ENCODE measurements at regions not wholly inside any gene's neighbourhood (a gene's known extent, or its start where the extent isn't known, plus 50 kb on each side); places are given as distances from the start of the nearest gene placed in this dataset.

DNA sequence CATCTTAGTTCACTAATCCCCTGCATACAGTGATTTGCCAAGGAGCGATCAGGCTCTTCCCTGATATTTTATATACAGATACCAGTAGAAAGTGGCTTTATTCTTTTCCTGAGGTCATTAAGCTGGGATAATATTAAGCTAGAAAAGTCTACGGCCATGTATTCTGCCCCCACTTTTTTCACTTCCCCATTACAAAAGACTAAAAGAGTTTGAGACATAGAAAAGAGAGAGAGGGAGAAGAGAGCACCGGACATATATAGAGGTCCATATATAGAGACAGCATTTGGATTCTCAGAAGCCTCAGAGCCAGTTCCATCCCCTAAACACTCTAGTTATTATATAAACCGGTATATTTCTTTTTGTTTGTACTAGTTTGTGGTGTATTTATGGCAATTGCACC lies 166.5 kb upstream of the ANKFN1 start:
- no peak for DNase-seq
- intact Hi-C loops (cut with DNase I; ENCODE audit: low total_unique reads), result no loop called here
- Histone ChIP-seq H3K27me3 (replicated peaks in 1 of 7) (peaks cover 0 to 20% (median 0%) of the 10 kb centered on the region in 7 donors), H3K27ac (no peak overlapping the region), H3K4me3 (no peak overlapping the region), H3K9me3 (no peaks in the 10 kb centered on the region), H3K36me3 (no peaks in the 10 kb centered on the region), H3K4me1 (no peaks in the 10 kb centered on the region)
- 72 to 88% (median 80%) methylated on average over 4 of the region's 4 CpGs for WGBS, 5 donors
- TF ChIP-seq POLR2AphosphoS5 (IDR thresholded peaks at IDR 0.05), result no peak
- TF ChIP-seq POLR2A (IDR thresholded peaks at IDR 0.05), result no peak
- TF ChIP-seq, protein P1, sequence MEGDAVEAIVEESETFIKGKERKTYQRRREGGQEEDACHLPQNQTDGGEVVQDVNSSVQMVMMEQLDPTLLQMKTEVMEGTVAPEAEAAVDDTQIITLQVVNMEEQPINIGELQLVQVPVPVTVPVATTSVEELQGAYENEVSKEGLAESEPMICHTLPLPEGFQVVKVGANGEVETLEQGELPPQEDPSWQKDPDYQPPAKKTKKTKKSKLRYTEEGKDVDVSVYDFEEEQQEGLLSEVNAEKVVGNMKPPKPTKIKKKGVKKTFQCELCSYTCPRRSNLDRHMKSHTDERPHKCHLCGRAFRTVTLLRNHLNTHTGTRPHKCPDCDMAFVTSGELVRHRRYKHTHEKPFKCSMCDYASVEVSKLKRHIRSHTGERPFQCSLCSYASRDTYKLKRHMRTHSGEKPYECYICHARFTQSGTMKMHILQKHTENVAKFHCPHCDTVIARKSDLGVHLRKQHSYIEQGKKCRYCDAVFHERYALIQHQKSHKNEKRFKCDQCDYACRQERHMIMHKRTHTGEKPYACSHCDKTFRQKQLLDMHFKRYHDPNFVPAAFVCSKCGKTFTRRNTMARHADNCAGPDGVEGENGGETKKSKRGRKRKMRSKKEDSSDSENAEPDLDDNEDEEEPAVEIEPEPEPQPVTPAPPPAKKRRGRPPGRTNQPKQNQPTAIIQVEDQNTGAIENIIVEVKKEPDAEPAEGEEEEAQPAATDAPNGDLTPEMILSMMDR (IDR thresholded peaks at IDR 0.05 in 8 of 11, conservative IDR thresholded peaks at IDR 0.05 in 3 of 11), result no peak

DNA sequence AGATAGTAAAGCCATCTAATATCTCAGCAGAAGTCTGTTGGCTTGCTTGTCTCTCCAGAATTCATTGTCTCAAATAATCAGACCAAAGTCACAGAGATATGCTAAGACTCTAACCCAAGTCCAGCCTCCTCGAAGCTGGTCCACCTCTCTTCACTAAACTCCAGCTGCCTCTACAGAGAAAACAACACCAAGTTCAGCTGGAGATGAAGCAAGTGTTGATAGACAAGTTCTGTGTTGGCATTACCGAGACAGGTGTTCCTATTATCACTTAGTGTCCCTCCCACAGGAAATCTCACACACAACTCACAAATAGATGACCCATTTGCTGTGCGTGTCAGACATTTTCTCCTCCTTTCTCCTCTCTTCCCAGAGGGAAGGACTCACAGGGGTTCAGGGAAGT lies 164.4 kb upstream of the ANKFN1 start:
- Histone ChIP-seq H3K4me3 (no peak overlapping the region), H3K9me3 (peaks cover 0 to 19% (median 9%) of the 10 kb centered on the region in 8 donors), H3K27ac (no peak overlapping the region), H3K27me3 (replicated peaks in 1 of 7) (peaks cover 0 to 21% (median 0%) of the 10 kb centered on the region in 7 donors), H3K36me3 (no peaks in the 10 kb centered on the region), H3K4me1 (no peaks in the 10 kb centered on the region)
- DNase-seq, result no peak
- 66 to 80% (median 72%) methylated on average over 3 of the region's 3 CpGs for WGBS, 5 donors
- TF ChIP-seq POLR2A (IDR thresholded peaks at IDR 0.05) (no peak), POLR2AphosphoS5 (IDR thresholded peaks at IDR 0.05) (no peak)
- TF ChIP-seq, protein P1 (IDR thresholded peaks at IDR 0.05 in 8 of 11, conservative IDR thresholded peaks at IDR 0.05 in 3 of 11), result no peak
- intact Hi-C loops (cut with DNase I; ENCODE audit: low total_unique reads), result no loop called here

DNA sequence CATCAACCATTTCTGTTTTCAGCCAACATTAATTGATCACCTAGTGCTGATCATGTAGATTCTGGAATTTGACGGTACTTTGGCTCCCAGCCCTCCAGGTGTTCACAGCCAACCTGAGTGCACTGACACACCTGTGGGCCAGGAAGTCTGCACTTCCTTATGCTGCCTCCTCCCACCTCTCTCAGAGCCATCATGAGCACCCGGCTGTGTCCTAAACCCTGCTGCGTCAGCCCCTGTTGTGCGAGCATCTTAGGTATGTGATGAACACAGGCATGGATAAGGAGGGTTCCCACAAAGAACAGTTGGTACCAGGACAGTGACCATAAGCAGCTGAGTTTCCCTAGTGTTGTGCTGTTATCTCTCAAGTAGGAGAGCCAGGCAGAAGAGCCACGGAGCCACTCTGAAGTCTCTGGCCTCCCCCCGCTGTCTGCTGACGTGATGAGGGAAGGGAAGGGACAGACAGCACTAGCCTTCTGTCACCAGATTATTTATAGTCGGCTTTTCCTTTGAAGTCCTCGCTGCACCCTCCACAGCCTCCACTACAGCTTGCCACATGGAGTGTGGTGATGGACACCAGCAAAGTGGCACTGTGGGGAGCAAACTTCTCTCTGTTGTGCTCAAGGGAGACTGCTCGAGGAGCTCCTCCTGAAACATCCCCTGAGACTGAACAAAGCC lies 162.8 kb upstream of the ANKFN1 start:
- Histone ChIP-seq H3K27me3 (replicated peaks in 1 of 7) (peaks cover 0 to 21% (median 0%) of the 10 kb centered on the region in 7 donors), H3K9me3 (peaks cover 0 to 21% (median 9%) of the 10 kb centered on the region in 8 donors), H3K36me3 (no peaks in the 10 kb centered on the region), H3K4me1 (no peaks in the 10 kb centered on the region), H3K4me3 (no peak overlapping the region), H3K27ac (no peak overlapping the region)
- no peak for TF ChIP-seq POLR2AphosphoS5 (IDR thresholded peaks at IDR 0.05)
- no peak for TF ChIP-seq POLR2A (IDR thresholded peaks at IDR 0.05)
- TF ChIP-seq, protein P1 (IDR thresholded peaks at IDR 0.05 in 8 of 11, conservative IDR thresholded peaks at IDR 0.05 in 3 of 11), result no peak
- WGBS, 5 donors, result 27 to 50% (median 37%) methylated on average over 10 of the region's 10 CpGs
- no peak for DNase-seq
- intact Hi-C loops (cut with DNase I; ENCODE audit: low total_unique reads), result no loop called here

DNA sequence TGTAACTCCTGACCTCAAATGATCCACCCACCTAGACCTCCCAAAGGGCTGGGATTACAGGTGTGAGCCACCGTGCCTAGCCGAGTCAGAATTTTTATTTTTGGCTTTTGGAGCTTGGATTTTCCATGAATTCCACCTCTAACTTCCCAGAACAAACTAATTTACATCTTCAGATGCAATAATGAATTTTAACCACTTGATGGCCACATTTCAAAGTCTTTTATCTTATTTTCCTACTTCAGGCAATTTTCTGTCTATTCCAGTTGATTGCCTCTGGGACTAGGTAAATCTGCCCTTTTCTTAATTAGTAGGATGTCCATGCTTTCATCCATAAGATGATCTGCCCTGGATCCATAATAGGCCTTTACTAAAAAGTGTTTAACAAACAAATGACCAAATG lies 156.4 kb upstream of the ANKFN1 start:
- intact Hi-C loops (cut with DNase I; ENCODE audit: low total_unique reads), result no loop called here
- WGBS, 5 donors, result 75 to 85% (median 80%) methylated on average over 2 of the region's 2 CpGs
- DNase-seq, result no peak

More for the DNA sequence above, 156.4 kb upstream of the ANKFN1 start:
- TF ChIP-seq, protein P1 (IDR thresholded peaks at IDR 0.05 in 8 of 11, conservative IDR thresholded peaks at IDR 0.05 in 3 of 11), result no peak
- no peak for TF ChIP-seq POLR2AphosphoS5 (IDR thresholded peaks at IDR 0.05)
- Histone ChIP-seq H3K27me3 (replicated peaks in 1 of 7) (peaks cover 0 to under 1% (median 0%) of the 10 kb centered on the region in 7 donors), H3K4me3 (no peak overlapping the region), H3K4me1 (no peaks in the 10 kb centered on the region), H3K27ac (no peak overlapping the region), H3K9me3 (peaks cover 0 to 34% (median 14%) of the 10 kb centered on the region in 8 donors), H3K36me3 (no peaks in the 10 kb centered on the region)

Data from spleen (tissue), 11 donors.